Endothelial cell (in vitro differentiated cells): ENCODE measurements at regions not wholly inside any gene's neighbourhood (a gene's known extent, or its start where the extent isn't known, plus 50 kb on each side); places are given as distances from the start of the nearest gene placed in this dataset.

Experiments used
- DNase-seq: peaks from one replicate; pipeline ENCODE4 v3.0.0; 2021; ENCODE audit warnings: low spot score
- H3K27ac Mint-ChIP-seq: one replicate; pipeline ENCODE4 v1.8.0; 2021; ENCODE audit warnings: mixed read lengths, inconsistent platforms; ENCODE audit not compliant: unreplicated experiment
- H3K27me3 Mint-ChIP-seq: one replicate; pipeline ENCODE4 v1.8.0; 2021; ENCODE audit warnings: mild to moderate bottlenecking, moderate library complexity, mixed read lengths, inconsistent platforms; ENCODE audit not compliant: unreplicated experiment
- H3K36me3 Mint-ChIP-seq: one replicate; pipeline ENCODE4 v1.8.0; 2021; ENCODE audit warnings: mild to moderate bottlenecking, low read depth, mixed read lengths, inconsistent platforms; ENCODE audit not compliant: unreplicated experiment
- H3K4me1 Mint-ChIP-seq: one replicate; pipeline ENCODE4 v1.8.0; 2021; ENCODE audit warnings: mild to moderate bottlenecking, mixed read lengths, inconsistent platforms; ENCODE audit not compliant: unreplicated experiment
- H3K4me3 Mint-ChIP-seq: one replicate; pipeline ENCODE4 v1.8.0; 2021; ENCODE audit warnings: mild to moderate bottlenecking, mixed read lengths, inconsistent platforms; ENCODE audit not compliant: unreplicated experiment
- H3K9me3 Mint-ChIP-seq: one replicate; pipeline ENCODE4 v1.8.0; 2021; ENCODE audit warnings: mixed read lengths, inconsistent platforms; ENCODE audit not compliant: unreplicated experiment
- TF ChIP-seq, protein P1 (sequence below): fragments of 200-600 bp; sonication (generic); IDR thresholded peaks from one replicate; pipeline ENCODE4 v1.5.0; 2021; ENCODE audit warnings: antibody characterized with exemption; ENCODE audit not compliant: unreplicated experiment

DNA sequence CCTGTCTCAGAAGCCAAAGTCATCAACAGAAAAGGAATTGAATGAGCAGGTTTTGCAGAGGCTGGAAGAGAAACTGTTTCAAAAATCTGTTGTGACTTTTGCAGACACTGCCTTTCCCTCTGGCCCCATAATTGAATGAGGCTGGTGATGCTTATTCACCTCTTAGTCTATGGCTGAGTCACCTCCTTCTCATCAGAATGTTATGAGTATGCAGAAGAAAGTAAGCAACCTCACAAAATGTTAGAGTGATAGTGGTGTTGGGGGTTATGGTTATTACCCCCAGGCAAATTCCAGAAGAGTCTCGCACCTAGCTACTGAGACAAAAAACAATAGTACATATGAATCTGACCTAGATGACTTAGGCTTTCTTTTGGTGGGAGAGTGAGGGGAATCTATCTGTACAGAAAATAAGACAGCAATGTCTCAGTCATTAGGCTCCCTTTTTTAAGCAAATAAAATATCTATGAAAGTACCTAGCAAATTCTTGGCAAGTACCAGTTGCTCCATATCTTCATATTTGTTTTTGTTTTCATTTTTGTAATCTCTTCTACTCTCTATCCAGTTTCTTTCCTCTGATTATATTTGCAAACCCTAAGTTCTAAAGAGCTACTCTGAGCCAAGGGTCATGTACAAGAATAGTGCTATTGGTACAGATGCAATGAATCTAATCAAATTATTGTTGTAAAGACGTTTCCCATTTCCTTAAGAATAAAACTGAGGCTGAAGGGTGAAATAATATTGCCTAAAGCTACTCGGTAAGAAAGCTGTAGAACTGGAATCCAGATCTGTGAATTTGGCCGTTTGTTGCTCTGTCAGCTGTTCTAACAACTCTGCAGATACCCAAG lies 498.1 kb upstream of the TNC start:
- no peak overlapping the region for H3K27ac Mint-ChIP-seq
- H3K27me3 Mint-ChIP-seq = peaks cover 2% of the 10 kb centered on the region
- no peaks in the 10 kb centered on the region for H3K9me3 Mint-ChIP-seq
- DNase-seq = no peak
- H3K36me3 Mint-ChIP-seq = no peaks in the 10 kb centered on the region
- TF ChIP-seq, protein P1, sequence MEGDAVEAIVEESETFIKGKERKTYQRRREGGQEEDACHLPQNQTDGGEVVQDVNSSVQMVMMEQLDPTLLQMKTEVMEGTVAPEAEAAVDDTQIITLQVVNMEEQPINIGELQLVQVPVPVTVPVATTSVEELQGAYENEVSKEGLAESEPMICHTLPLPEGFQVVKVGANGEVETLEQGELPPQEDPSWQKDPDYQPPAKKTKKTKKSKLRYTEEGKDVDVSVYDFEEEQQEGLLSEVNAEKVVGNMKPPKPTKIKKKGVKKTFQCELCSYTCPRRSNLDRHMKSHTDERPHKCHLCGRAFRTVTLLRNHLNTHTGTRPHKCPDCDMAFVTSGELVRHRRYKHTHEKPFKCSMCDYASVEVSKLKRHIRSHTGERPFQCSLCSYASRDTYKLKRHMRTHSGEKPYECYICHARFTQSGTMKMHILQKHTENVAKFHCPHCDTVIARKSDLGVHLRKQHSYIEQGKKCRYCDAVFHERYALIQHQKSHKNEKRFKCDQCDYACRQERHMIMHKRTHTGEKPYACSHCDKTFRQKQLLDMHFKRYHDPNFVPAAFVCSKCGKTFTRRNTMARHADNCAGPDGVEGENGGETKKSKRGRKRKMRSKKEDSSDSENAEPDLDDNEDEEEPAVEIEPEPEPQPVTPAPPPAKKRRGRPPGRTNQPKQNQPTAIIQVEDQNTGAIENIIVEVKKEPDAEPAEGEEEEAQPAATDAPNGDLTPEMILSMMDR = no peak
- no peaks in the 10 kb centered on the region for H3K4me1 Mint-ChIP-seq
- no peak overlapping the region for H3K4me3 Mint-ChIP-seq

DNA sequence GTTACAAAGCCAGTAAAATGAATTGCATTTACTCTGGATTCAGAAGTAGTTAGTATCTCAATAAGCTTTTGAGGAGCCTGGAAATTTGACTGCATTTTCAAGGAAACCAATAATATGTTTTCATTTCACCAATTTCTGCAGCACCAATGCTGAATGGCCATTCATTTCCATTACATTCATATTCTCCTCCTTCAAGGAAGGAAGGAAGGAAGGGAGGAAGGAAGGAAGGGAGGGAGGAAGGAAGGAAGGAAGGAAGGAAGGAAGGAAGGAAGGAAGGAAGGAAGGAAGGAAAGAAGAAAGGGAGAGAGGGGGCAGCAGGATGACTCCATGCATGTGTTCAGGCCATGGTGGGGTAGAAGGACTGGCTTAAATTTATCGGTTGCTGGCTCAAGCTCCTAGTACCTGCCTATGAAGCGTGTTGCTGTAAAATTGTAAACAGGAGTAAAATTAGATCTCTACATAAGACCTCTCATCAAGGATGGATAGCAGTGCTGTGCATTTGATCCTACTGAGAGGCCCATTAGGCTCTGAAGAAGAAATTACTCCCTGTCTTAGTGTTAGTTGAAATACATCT lies 498.8 kb upstream of the TNC start:
- no peaks in the 10 kb centered on the region for H3K4me1 Mint-ChIP-seq
- H3K9me3 Mint-ChIP-seq = no peaks in the 10 kb centered on the region
- no peak overlapping the region for H3K27ac Mint-ChIP-seq
- no peaks in the 10 kb centered on the region for H3K36me3 Mint-ChIP-seq
- H3K4me3 Mint-ChIP-seq = no peak overlapping the region
- H3K27me3 Mint-ChIP-seq = peaks cover 2% of the 10 kb centered on the region
- no peak for DNase-seq
- TF ChIP-seq, protein P1 = no peak

DNA sequence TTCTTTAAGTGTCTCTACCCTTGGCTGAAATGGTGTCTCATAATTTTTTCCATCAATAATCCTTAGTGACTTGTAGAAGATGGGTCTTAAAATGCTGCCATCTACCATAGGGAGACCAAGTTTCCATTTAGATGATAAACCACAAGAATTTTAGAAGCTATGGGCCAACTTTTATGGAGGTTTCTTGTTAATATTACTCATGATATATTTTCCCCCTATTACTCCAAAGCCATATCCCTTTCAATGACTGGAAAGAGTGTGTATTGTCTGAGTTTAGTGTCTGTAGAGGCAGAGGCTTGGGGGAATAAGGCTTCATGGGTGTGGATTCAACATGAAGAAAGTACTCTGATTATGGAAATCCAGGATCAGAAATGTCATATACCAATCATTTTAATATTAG lies 507.3 kb upstream of the TNC start:
- Mint-ChIP-seq H3K36me3 (no peaks in the 10 kb centered on the region), H3K4me3 (no peak overlapping the region), H3K27me3 (no peaks in the 10 kb centered on the region), H3K27ac (no peak overlapping the region), H3K4me1 (peaks cover 5% of the 10 kb centered on the region), H3K9me3 (peaks cover 5% of the 10 kb centered on the region)
- no peak for DNase-seq
- TF ChIP-seq, protein P1 = no peak

DNA sequence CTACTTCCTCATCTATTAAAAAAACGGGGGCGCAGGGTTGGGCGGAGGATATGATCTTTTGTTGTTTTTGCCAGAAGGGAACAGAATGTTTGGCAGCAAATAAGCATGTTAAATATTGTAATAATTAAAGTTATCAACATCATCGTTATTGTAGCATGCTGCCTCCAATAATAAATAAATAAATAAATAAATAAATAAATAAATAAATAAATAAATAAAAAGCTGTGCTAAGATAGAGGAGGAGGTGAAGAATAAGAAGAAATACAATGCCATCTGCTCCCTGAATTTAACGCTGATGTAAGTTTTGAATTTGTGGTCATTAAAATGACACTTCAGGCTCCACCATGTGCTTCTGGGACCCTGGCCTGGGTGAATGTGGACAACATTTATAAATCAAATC lies 508.0 kb upstream of the TNC start:
- Mint-ChIP-seq H3K4me1 (peaks cover 8% of the 10 kb centered on the region), H3K36me3 (no peaks in the 10 kb centered on the region), H3K4me3 (no peak overlapping the region), H3K27ac (no peak overlapping the region), H3K9me3 (peaks cover 5% of the 10 kb centered on the region), H3K27me3 (no peaks in the 10 kb centered on the region)
- DNase-seq = no peak
- TF ChIP-seq, protein P1 = no peak

DNA sequence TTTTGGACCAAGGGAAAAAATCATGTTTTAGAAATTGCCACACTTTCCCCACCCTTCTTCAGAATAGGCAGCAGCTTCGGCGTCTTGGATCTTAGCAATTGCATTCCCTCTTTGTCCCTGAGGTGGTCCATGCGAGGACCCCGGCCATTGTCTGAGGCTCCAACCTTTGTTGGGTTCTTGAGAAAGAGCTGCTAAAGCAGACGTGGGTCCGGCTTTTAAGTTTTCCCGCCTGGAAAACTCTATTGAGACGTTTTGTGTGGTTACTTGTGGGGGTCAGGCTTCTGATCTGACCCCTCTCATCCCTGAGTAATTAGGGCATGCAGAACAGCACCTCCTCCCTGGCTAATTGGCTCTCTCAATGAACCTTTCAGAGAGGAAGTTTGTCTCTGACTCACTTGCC lies 509.6 kb upstream of the TNC start:
- no peak overlapping the region for H3K27ac Mint-ChIP-seq
- H3K9me3 Mint-ChIP-seq = no peaks in the 10 kb centered on the region
- H3K4me3 Mint-ChIP-seq = no peak overlapping the region
- DNase-seq = no peak
- H3K27me3 Mint-ChIP-seq = no peaks in the 10 kb centered on the region
- no peaks in the 10 kb centered on the region for H3K36me3 Mint-ChIP-seq
- TF ChIP-seq, protein P1 = no peak
- peaks cover 8% of the 10 kb centered on the region for H3K4me1 Mint-ChIP-seq
